ENCODE measurements at regions not wholly inside any gene's neighbourhood (a gene's known extent, or its start where the extent isn't known, plus 50 kb on each side); places are given as distances from the start of the nearest gene placed in this dataset.

- ChIA-PET POLR2A (no interaction called here), CTCF (no interaction called here)
- H3K4me3 ChIP-seq (ENCODE audit: low read depth in 2 of 2, low read length in 1 of 2) = no peak overlapping the region
- H3K9ac ChIP-seq = no peak overlapping the region
- no peaks in the 10 kb centered on the region for H3K27me3 ChIP-seq (ENCODE audit: insufficient read depth)
- no peak for DNase-seq
- H3K4me2 ChIP-seq = no peak overlapping the region
- no peaks in the 10 kb centered on the region for H3K79me2 ChIP-seq (ENCODE audit: insufficient read depth)
- H3K9me3 ChIP-seq = no peaks in the 10 kb centered on the region
- H3K27ac ChIP-seq (ENCODE audit: low read depth in 2 of 2, low read length in 1 of 2) = no peak overlapping the region
- no peaks in the 10 kb centered on the region for H3K4me1 ChIP-seq (ENCODE audit: control insufficient read depth in 1 of 2, insufficient read depth in 2 of 2, low read depth in 1 of 2, low read length in 1 of 2)
- TF ChIP-seq FOSL2 (IDR thresholded peaks at IDR 0.05; ENCODE audit: borderline replicate concordance, low read depth) = no peak
- no peak for TF ChIP-seq ZBTB33 (IDR thresholded peaks at IDR 0.05; ENCODE audit: borderline replicate concordance, low read depth)
- TF ChIP-seq CTCF (IDR thresholded peaks at IDR 0.05) = no peak
- no peak for TF ChIP-seq GATA2 (CRISPR knock-in tag; IDR thresholded peaks at IDR 0.05)
- no peak for TF ChIP-seq SMC3 (IDR thresholded peaks at IDR 0.05; ENCODE audit: low read depth, low read length)
- no peak for TF ChIP-seq POLR2AphosphoS5 (IDR thresholded peaks at IDR 0.05; ENCODE audit: low read depth, low read length)
- no peak for TF ChIP-seq EP300 (IDR thresholded peaks at IDR 0.05; ENCODE audit: borderline replicate concordance in 1 of 2, low read depth in 1 of 2, low read length in 1 of 2)
- no peak for TF ChIP-seq RFX5 (IDR thresholded peaks at IDR 0.05; ENCODE audit: low read length)
- no peak for TF ChIP-seq ELF1 (IDR thresholded peaks at IDR 0.05)
- TF ChIP-seq NFIC (IDR thresholded peaks at IDR 0.05; ENCODE audit: borderline replicate concordance) = no peak
- no peak for TF ChIP-seq SIN3A (IDR thresholded peaks at IDR 0.05; ENCODE audit: borderline replicate concordance, low read depth, low read length)
- TF ChIP-seq, protein P1, sequence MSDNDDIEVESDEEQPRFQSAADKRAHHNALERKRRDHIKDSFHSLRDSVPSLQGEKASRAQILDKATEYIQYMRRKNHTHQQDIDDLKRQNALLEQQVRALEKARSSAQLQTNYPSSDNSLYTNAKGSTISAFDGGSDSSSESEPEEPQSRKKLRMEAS (IDR thresholded peaks at IDR 0.05; ENCODE audit: low read depth) = no peak
- TF ChIP-seq USF2 (IDR thresholded peaks at IDR 0.05; ENCODE audit: borderline replicate concordance, low read depth, low read length) = no peak
- no peak for TF ChIP-seq RXRA (IDR thresholded peaks at IDR 0.05; ENCODE audit: borderline replicate concordance, low read depth)
- no peak for TF ChIP-seq YY1 (IDR thresholded peaks at IDR 0.05; ENCODE audit: low read depth)
- no peak for TF ChIP-seq MEF2A (IDR thresholded peaks at IDR 0.05; ENCODE audit: borderline replicate concordance, low read depth)
- no peak for TF ChIP-seq JUND (IDR thresholded peaks at IDR 0.05)
- no peak for TF ChIP-seq REST (IDR thresholded peaks at IDR 0.05; ENCODE audit: low read depth, low read length)
- TF ChIP-seq RAD21 (IDR thresholded peaks at IDR 0.05; ENCODE audit: low read length) = no peak
- TF ChIP-seq EZH2phosphoT487 (IDR thresholded peaks at IDR 0.05; ENCODE audit: borderline replicate concordance, low read depth) = no peak
- no peaks in the 10 kb centered on the region for H3K9me2 ChIP-seq
- H3K36me3 ChIP-seq (replicated peaks in 1 of 2; ENCODE audit: control insufficient read depth in 1 of 2, insufficient read depth in 2 of 2, low read length in 1 of 2) = no peaks in the 10 kb centered on the region
- H2AFZ ChIP-seq (ENCODE audit: low read depth) = no peak overlapping the region
- H3F3A ChIP-seq (replicated peaks; ENCODE audit: insufficient read depth) = no peaks in the 10 kb centered on the region
- no peaks in the 10 kb centered on the region for H4K20me1 ChIP-seq (ENCODE audit: insufficient read depth)
Observed at GRCh38 chr2:198950803-198951202, 506.9 kb downstream of the SATB2 start.
